CD4-positive, alpha-beta memory T cell (primary cell): ENCODE measurements at regions not wholly inside any gene's neighbourhood (a gene's known extent, or its start where the extent isn't known, plus 50 kb on each side); places are given as distances from the start of the nearest gene placed in this dataset.

Experiments used
- CTCF ChIA-PET: fragments of 350-600 bp; sonication (Branson Sonifier 250); formaldehyde crosslinking; loops from one replicate; lab custom pipeline; 2021; ENCODE audit warnings: inconsistent platforms; ENCODE audit not compliant: partially characterized antibody; lab: Charles Lee
- POLR2A ChIA-PET: fragments of 350-600 bp; sonication (Branson Sonifier 250); formaldehyde crosslinking; loops from one replicate; lab custom pipeline; 2021; ENCODE audit not compliant: partially characterized antibody; lab: Charles Lee
- DNase-seq, 5 donors: peaks; one replicate each; pipeline versions ENCODE4 v3.0.0 to v3.0.0-alpha.2; 2020 to 2022; ENCODE audit warnings: mixed read lengths in 1 of 5
- H3K27ac ChIP-seq: one replicate; pipeline ENCODE4 v1.7.0; 2013; ENCODE audit warnings: low read depth, low read length
- H3K27me3 ChIP-seq: 2 replicates; pipeline ENCODE4 v1.7.0; 2013; ENCODE audit warnings: mild to moderate bottlenecking, low read length, moderate library complexity; ENCODE audit not compliant: insufficient read depth
- H3K36me3 ChIP-seq: 2 replicates; pipeline ENCODE4 v1.7.0; 2013; ENCODE audit warnings: mild to moderate bottlenecking, low read length, moderate library complexity; ENCODE audit not compliant: insufficient read depth
- H3K4me1 ChIP-seq: 2 replicates; pipeline ENCODE4 v1.7.0; 2013; ENCODE audit warnings: mild to moderate bottlenecking, low read length, moderate library complexity; ENCODE audit not compliant: insufficient read depth
- H3K4me3 ChIP-seq, 2 donors: one replicate each; pipeline ENCODE4 v1.7.0; 2013; ENCODE audit warnings: low read length in 2 of 2, mild to moderate bottlenecking in 1 of 2
- H3K9me3 ChIP-seq, 2 donors: one replicate each; pipeline ENCODE4 v1.7.0; 2013; ENCODE audit warnings: low read length in 2 of 2, control low read depth in 1 of 2; ENCODE audit not compliant: control insufficient read depth in 1 of 2
- H3K27ac Mint-ChIP-seq, 7 donors: one replicate each; pipeline ENCODE4 v1.8.0; 2020 to 2021; ENCODE audit warnings: mixed read lengths in 7 of 7, mild to moderate bottlenecking in 6 of 7, inconsistent platforms in 3 of 7, moderate library complexity in 3 of 7
- H3K27me3 Mint-ChIP-seq, 2 donors: one replicate each; pipeline ENCODE4 v1.8.0; 2020 to 2021; ENCODE audit warnings: mixed read lengths in 2 of 2
- H3K36me3 Mint-ChIP-seq, 2 donors: one replicate each; pipeline ENCODE4 v1.8.0; 2020 to 2021; ENCODE audit warnings: mixed read lengths in 2 of 2, inconsistent platforms in 1 of 2, mild to moderate bottlenecking in 1 of 2
- H3K4me1 Mint-ChIP-seq, 4 donors: one replicate each; pipeline ENCODE4 v1.8.0; 2020 to 2021; ENCODE audit warnings: mixed read lengths in 4 of 4, mild to moderate bottlenecking in 1 of 4
- H3K4me3 Mint-ChIP-seq, 8 donors: one replicate each; pipeline ENCODE4 v1.8.0; 2020 to 2021; ENCODE audit warnings: mixed read lengths in 8 of 8, mild to moderate bottlenecking in 7 of 8, moderate library complexity in 6 of 8, inconsistent platforms in 3 of 8
- H3K9me3 Mint-ChIP-seq, 8 donors: one replicate each; pipeline ENCODE4 v1.8.0; 2020 to 2021; ENCODE audit warnings: mixed read lengths in 8 of 8, mild to moderate bottlenecking in 5 of 8, inconsistent platforms in 3 of 8, moderate library complexity in 1 of 8
- intact Hi-C: fragments of 100-400 bp; cut with micrococcal nuclease; formaldehyde crosslinking; loops from one replicate; pipeline ENCODE4 v1.15.1; 2023

DNA sequence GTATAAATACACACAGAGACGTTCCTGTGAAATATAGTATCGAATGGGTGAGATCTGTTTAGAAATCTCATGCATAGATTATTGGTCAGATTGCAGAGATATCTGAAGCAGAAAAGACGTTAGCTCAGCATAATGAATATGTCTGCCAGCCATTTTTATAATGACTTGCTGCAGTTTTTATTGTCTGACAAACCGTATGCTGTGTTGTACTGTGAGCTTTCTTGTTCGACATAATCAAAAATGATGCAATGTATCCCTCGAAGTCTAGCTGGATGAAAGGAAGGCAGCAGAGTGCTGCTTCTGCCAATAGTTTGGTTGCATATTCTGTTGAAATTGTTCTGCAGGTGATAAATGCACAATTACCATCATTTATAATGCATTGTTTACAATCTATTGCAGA, 514.9 kb upstream of the ARRDC3 start:
- H3K4me1 Mint-ChIP-seq, result no peaks in the 10 kb centered on the region
- H3K36me3 ChIP-seq, result no peaks in the 10 kb centered on the region
- POLR2A ChIA-PET, result no interaction called here
- H3K9me3 ChIP-seq, result no peaks in the 10 kb centered on the region
- CTCF ChIA-PET, result no interaction called here
- no peaks in the 10 kb centered on the region for H3K27me3 Mint-ChIP-seq
- intact Hi-C loops, result no loop called here
- no peaks in the 10 kb centered on the region for H3K4me1 ChIP-seq
- no peak for DNase-seq
- no peak overlapping the region for H3K4me3 Mint-ChIP-seq
- no peak overlapping the region for H3K4me3 ChIP-seq
- H3K27ac Mint-ChIP-seq, result no peak overlapping the region
- H3K27ac ChIP-seq, result no peak overlapping the region
- no peaks in the 10 kb centered on the region for H3K36me3 Mint-ChIP-seq
- H3K9me3 Mint-ChIP-seq, result peaks cover 0 to 3% (median under 1%) of the 10 kb centered on the region in 8 donors
- H3K27me3 ChIP-seq, result no peaks in the 10 kb centered on the region

GRCh38 chr5:91888810-91889209, 505.7 kb upstream of the ARRDC3 start:
- intact Hi-C loops, result no loop called here

GRCh38 chr5:91885291-91886265, 502.5 kb upstream of the ARRDC3 start:
- POLR2A ChIA-PET, result no interaction called here
- no peaks in the 10 kb centered on the region for H3K4me1 Mint-ChIP-seq
- intact Hi-C loops, result no loop called here

More at GRCh38 chr5:91888810-91889209, 505.7 kb upstream of the ARRDC3 start:
- ChIA-PET CTCF (no interaction called here), POLR2A (no interaction called here)
- Histone ChIP-seq H3K36me3 (no peaks in the 10 kb centered on the region), H3K27me3 (no peaks in the 10 kb centered on the region), H3K4me3 (no peak overlapping the region), H3K9me3 (no peaks in the 10 kb centered on the region), H3K4me1 (no peaks in the 10 kb centered on the region), H3K27ac (no peak overlapping the region)
- Mint-ChIP-seq H3K36me3 (no peaks in the 10 kb centered on the region), H3K27me3 (no peaks in the 10 kb centered on the region), H3K9me3 (peaks cover 0 to 8% (median 2%) of the 10 kb centered on the region in 8 donors), H3K27ac (no peak overlapping the region), H3K4me3 (no peak overlapping the region), H3K4me1 (no peaks in the 10 kb centered on the region)
- no peak for DNase-seq

GRCh38 chr5:91884036-91884435, 500.9 kb upstream of the ARRDC3 start:
- Mint-ChIP-seq H3K27ac (no peak overlapping the region), H3K27me3 (no peaks in the 10 kb centered on the region), H3K4me1 (no peaks in the 10 kb centered on the region), H3K9me3 (peaks cover 0 to 11% (median 6%) of the 10 kb centered on the region in 8 donors), H3K36me3 (no peaks in the 10 kb centered on the region), H3K4me3 (no peak overlapping the region)
- ChIA-PET CTCF (no interaction called here), POLR2A (no interaction called here)
- Histone ChIP-seq H3K4me3 (no peak overlapping the region), H3K9me3 (no peaks in the 10 kb centered on the region), H3K27ac (no peak overlapping the region), H3K36me3 (no peaks in the 10 kb centered on the region), H3K4me1 (no peaks in the 10 kb centered on the region), H3K27me3 (no peaks in the 10 kb centered on the region)
- intact Hi-C loops, result no loop called here
- DNase-seq, result no peak

More at GRCh38 chr5:91885291-91886265, 502.5 kb upstream of the ARRDC3 start:
- H3K36me3 ChIP-seq, result no peaks in the 10 kb centered on the region
- Mint-ChIP-seq H3K36me3 (no peaks in the 10 kb centered on the region), H3K9me3 (peaks cover 0 to 7% (median 3%) of the 10 kb centered on the region in 8 donors), H3K27ac (no peak overlapping the region), H3K27me3 (no peaks in the 10 kb centered on the region), H3K4me3 (no peak overlapping the region)
- no peaks in the 10 kb centered on the region for H3K9me3 ChIP-seq
- H3K27me3 ChIP-seq, result no peaks in the 10 kb centered on the region
- CTCF ChIA-PET, result no interaction called here
- no peak overlapping the region for H3K27ac ChIP-seq
- H3K4me1 ChIP-seq, result no peaks in the 10 kb centered on the region
- H3K4me3 ChIP-seq, result no peak overlapping the region
- no peak for DNase-seq

DNA sequence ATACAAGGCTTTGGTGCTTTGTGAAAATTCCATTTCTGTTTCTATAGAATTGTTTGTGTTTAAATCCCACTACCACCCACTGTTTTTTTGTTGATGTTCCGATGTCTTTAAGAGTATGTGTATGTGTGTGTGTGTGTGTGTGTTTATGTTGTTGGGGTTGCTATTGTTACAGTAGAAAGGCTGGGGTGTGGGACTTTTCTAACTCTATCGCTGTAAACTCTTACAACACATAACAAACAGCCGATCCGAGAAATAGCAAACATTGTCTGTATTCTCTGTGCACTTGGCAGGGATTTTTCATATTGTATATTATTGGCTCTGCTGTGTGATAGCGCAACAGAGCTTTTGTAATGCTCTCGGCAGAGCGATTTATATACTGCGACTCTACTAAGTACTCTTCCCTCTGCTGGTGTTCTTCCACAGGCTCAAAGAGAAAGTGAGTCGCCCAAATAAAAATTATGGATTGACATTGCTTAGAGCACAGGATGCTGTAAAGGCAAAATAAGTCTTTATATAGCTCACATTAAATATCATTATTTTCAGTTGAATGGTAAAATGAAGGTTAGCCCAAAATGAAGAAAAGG, 492.2 kb upstream of the ARRDC3 start:
- no peaks in the 10 kb centered on the region for H3K27me3 Mint-ChIP-seq
- no peaks in the 10 kb centered on the region for H3K4me1 Mint-ChIP-seq
- POLR2A ChIA-PET, result no interaction called here

DNA sequence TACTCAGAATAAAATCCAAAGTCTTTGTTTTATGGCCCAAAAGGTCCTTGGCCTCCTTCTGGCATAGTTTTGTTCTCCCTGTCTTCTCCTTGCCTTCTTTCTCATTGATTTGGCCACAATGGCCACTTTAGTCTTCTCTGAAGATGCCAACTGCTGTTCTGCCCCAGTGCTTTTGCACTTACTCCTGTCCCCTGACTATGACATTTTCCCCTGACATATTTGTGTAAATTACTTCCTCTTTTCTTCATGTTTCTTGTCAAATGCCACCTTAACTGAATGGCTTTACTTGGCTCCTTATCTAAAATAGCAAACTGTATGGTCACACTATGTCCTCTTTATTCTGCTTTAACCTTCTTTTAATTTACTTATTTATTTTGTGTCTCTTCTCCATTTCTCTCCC, 484.7 kb upstream of the ARRDC3 start:
- H3K27ac Mint-ChIP-seq, result no peak overlapping the region
- Histone ChIP-seq H3K4me3 (no peak overlapping the region), H3K9me3 (no peaks in the 10 kb centered on the region), H3K27ac (no peak overlapping the region), H3K4me1 (no peaks in the 10 kb centered on the region), H3K27me3 (no peaks in the 10 kb centered on the region), H3K36me3 (no peaks in the 10 kb centered on the region)
- no peak for DNase-seq
- no peak overlapping the region for H3K4me3 Mint-ChIP-seq
- ChIA-PET CTCF (no interaction called here), POLR2A (no interaction called here)
- intact Hi-C loops, result no loop called here
- no peaks in the 10 kb centered on the region for H3K4me1 Mint-ChIP-seq
- no peaks in the 10 kb centered on the region for H3K36me3 Mint-ChIP-seq
- peaks cover 0 to 8% (median 1%) of the 10 kb centered on the region in 8 donors for H3K9me3 Mint-ChIP-seq
- no peaks in the 10 kb centered on the region for H3K27me3 Mint-ChIP-seq

More for the DNA sequence above, 492.2 kb upstream of the ARRDC3 start:
- no peak overlapping the region for H3K27ac ChIP-seq
- no peak for DNase-seq
- no peaks in the 10 kb centered on the region for H3K4me1 ChIP-seq
- H3K36me3 Mint-ChIP-seq, result no peaks in the 10 kb centered on the region
- peaks cover 0 to 9% (median 5%) of the 10 kb centered on the region in 8 donors for H3K9me3 Mint-ChIP-seq
- H3K36me3 ChIP-seq, result no peaks in the 10 kb centered on the region
- no peaks in the 10 kb centered on the region for H3K9me3 ChIP-seq
- H3K27me3 ChIP-seq, result no peaks in the 10 kb centered on the region
- CTCF ChIA-PET, result no interaction called here
- no peak overlapping the region for H3K4me3 Mint-ChIP-seq
- intact Hi-C loops, result no loop called here
- no peak overlapping the region for H3K27ac Mint-ChIP-seq
- no peak overlapping the region for H3K4me3 ChIP-seq

DNA sequence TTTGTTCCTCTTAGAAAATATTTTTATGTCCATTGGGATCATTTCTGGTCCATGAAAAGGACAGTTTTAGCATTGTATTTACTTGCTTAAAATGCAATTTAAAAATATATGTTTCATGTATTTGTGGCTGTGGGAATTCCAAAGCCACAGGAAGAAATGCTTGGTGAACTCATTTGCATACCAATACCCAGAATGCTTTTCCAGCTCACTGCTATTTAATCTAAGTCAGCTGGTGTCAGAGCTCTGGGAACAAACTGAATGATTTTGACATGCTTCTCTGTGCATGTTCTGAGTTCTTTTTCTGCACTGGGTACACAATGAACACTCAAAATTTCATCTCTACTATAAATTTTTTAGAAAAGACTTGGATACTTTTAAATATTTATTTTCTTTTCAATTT, 482.8 kb upstream of the ARRDC3 start:
- Histone ChIP-seq H3K27ac (no peak overlapping the region), H3K4me1 (no peaks in the 10 kb centered on the region), H3K27me3 (no peaks in the 10 kb centered on the region), H3K9me3 (no peaks in the 10 kb centered on the region), H3K36me3 (no peaks in the 10 kb centered on the region), H3K4me3 (no peak overlapping the region)
- CTCF ChIA-PET, result no interaction called here
- intact Hi-C loops, result no loop called here
- H3K9me3 Mint-ChIP-seq, result peaks cover 0 to 8% (median 2%) of the 10 kb centered on the region in 8 donors
- H3K4me1 Mint-ChIP-seq, result no peaks in the 10 kb centered on the region
- H3K4me3 Mint-ChIP-seq, result no peak overlapping the region
- H3K27ac Mint-ChIP-seq, result no peak overlapping the region
- no peak for DNase-seq
- no peaks in the 10 kb centered on the region for H3K27me3 Mint-ChIP-seq
- no peaks in the 10 kb centered on the region for H3K36me3 Mint-ChIP-seq
- POLR2A ChIA-PET, result no interaction called here
